ENCODE measurements at regions not wholly inside any gene's neighbourhood (a gene's known extent, or its start where the extent isn't known, plus 50 kb on each side); places are given as distances from the start of the nearest gene placed in this dataset.

DNA sequence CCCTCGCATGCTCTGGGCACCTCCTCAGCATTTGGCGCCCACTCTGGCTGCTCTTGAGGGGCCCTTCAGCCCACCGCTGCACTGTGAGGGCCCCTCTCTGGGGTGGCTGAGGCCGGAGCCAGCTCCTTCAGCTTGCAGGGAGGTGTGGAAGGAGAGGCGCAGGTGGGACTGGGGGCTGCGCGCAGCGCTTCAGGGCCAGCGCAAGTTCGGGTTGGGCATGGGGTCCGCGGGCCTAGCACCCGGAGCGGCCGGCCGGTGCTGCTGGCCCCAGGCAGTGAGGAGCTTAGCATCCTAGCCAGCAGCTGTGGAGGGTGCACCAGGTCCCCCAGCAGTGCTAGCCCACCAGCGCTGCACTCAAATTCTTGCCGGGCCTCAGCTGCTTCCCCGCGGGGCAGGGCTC lies 305.6 kb upstream of the ANKRD30A start:
- TF ChIP-seq, protein P1, sequence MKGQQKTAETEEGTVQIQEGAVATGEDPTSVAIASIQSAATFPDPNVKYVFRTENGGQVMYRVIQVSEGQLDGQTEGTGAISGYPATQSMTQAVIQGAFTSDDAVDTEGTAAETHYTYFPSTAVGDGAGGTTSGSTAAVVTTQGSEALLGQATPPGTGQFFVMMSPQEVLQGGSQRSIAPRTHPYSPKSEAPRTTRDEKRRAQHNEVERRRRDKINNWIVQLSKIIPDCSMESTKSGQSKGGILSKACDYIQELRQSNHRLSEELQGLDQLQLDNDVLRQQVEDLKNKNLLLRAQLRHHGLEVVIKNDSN (IDR thresholded peaks at IDR 0.05) = no peak
- TF ChIP-seq EP300 (IDR thresholded peaks at IDR 0.05; ENCODE audit: borderline replicate concordance) = no peak
- TF ChIP-seq CEBPB (IDR thresholded peaks at IDR 0.05) = no peak
- no peak for TF ChIP-seq CREB1 (IDR thresholded peaks at IDR 0.05; ENCODE audit: low read depth)
- TF ChIP-seq FOXM1 (IDR thresholded peaks at IDR 0.05; ENCODE audit: borderline replicate concordance, low read depth) = no peak
- no peak for TF ChIP-seq TCF12 (IDR thresholded peaks at IDR 0.05; ENCODE audit: low read depth)
- no peak for TF ChIP-seq TAF1 (IDR thresholded peaks at IDR 0.05; ENCODE audit: low read depth)
- TF ChIP-seq YY1 (IDR thresholded peaks at IDR 0.05; ENCODE audit: low read depth) = no peak
- no peak for TF ChIP-seq TEAD4 (IDR thresholded peaks at IDR 0.05)
- TF ChIP-seq, protein P2, sequence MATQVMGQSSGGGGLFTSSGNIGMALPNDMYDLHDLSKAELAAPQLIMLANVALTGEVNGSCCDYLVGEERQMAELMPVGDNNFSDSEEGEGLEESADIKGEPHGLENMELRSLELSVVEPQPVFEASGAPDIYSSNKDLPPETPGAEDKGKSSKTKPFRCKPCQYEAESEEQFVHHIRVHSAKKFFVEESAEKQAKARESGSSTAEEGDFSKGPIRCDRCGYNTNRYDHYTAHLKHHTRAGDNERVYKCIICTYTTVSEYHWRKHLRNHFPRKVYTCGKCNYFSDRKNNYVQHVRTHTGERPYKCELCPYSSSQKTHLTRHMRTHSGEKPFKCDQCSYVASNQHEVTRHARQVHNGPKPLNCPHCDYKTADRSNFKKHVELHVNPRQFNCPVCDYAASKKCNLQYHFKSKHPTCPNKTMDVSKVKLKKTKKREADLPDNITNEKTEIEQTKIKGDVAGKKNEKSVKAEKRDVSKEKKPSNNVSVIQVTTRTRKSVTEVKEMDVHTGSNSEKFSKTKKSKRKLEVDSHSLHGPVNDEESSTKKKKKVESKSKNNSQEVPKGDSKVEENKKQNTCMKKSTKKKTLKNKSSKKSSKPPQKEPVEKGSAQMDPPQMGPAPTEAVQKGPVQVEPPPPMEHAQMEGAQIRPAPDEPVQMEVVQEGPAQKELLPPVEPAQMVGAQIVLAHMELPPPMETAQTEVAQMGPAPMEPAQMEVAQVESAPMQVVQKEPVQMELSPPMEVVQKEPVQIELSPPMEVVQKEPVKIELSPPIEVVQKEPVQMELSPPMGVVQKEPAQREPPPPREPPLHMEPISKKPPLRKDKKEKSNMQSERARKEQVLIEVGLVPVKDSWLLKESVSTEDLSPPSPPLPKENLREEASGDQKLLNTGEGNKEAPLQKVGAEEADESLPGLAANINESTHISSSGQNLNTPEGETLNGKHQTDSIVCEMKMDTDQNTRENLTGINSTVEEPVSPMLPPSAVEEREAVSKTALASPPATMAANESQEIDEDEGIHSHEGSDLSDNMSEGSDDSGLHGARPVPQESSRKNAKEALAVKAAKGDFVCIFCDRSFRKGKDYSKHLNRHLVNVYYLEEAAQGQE (IDR thresholded peaks at IDR 0.05; ENCODE audit: low read depth) = no peak
- no peak for TF ChIP-seq EGR1 (IDR thresholded peaks at IDR 0.05)

DNA sequence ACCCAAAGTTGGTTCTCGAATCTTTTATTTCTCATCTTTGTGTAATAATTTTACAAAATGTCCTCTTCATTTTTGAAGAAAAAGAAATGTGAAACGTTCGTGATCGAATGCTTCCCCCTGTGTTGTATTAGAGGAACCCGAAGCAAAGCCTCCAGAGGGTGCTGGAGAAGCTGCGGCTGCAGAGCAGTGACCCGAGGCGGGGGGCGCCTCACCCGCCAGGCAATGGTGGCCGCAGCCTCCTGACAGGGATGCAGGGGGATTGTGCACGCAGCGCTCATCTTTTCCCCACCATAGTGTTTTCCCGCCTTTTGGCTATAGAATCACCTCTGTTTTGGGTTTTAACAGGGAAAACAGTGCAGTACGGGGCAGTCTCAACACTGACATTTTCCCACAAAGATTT lies 307.5 kb upstream of the ANKRD30A start:
- no peak for TF ChIP-seq NFIC (IDR thresholded peaks at IDR 0.05)
- TF ChIP-seq YY1 (IDR thresholded peaks at IDR 0.05; ENCODE audit: low read depth) = no peak
- TF ChIP-seq CREB1 (IDR thresholded peaks at IDR 0.05; ENCODE audit: low read depth) = no peak
- no peak for TF ChIP-seq RAD21 (IDR thresholded peaks at IDR 0.05; ENCODE audit: low read depth)
- no peak for TF ChIP-seq FOXM1 (IDR thresholded peaks at IDR 0.05; ENCODE audit: borderline replicate concordance, low read depth)

DNA sequence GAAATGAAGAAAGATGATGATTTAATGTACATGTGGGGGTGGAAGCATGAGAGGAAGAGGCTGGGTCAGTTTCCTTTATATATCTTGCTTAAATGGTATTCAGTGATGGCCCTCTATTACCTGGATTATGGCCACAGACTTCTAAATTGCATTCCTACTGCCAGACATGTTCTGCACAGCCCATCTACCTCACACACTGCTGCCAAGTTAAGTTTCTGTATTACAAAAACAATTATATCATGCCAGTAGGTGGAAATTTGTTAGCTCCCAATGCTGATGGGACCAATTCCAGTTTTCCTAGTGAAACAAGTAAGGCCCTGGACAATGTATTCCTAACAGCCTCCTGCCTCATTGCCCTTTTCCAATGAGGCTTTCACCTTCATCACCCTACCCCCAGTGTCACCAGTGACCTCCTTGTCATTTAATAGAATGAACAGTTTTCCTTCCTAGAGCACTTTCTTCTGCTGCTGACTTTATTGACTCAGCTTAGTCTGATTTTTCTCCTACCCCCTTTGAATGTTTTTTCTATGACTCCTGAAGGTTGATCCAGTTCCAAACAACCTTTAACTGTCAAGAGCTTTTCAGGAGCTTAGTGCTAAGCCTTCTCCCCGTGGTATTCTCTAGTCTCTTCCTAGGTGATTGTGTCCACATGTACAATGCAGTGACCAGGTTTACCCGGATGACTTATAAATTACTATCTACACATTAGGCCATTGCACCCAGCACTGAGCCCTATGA lies 316.6 kb upstream of the ANKRD30A start:
- TF ChIP-seq YY1 (IDR thresholded peaks at IDR 0.05; ENCODE audit: low read depth) (no peak), CREB1 (IDR thresholded peaks at IDR 0.05; ENCODE audit: low read depth) (no peak), EP300 (IDR thresholded peaks at IDR 0.05; ENCODE audit: borderline replicate concordance) (no peak), TAF1 (IDR thresholded peaks at IDR 0.05; ENCODE audit: low read depth) (no peak)
- TF ChIP-seq, protein P3, sequence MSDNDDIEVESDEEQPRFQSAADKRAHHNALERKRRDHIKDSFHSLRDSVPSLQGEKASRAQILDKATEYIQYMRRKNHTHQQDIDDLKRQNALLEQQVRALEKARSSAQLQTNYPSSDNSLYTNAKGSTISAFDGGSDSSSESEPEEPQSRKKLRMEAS (IDR thresholded peaks at IDR 0.05) = no peak
- TF ChIP-seq, protein P2 (IDR thresholded peaks at IDR 0.05; ENCODE audit: low read depth) = no peak

- TF ChIP-seq EP300 (IDR thresholded peaks at IDR 0.05; ENCODE audit: borderline replicate concordance) = no peak
- TF ChIP-seq YY1 (IDR thresholded peaks at IDR 0.05; ENCODE audit: low read depth) = no peak
- no peak for TF ChIP-seq ZBTB7A (IDR thresholded peaks at IDR 0.05; ENCODE audit: low read depth)
- TF ChIP-seq CEBPB (IDR thresholded peaks at IDR 0.05) = no peak
Measured at GRCh38 chr10:36803229-36803628, 322.2 kb upstream of the ANKRD30A start.

DNA sequence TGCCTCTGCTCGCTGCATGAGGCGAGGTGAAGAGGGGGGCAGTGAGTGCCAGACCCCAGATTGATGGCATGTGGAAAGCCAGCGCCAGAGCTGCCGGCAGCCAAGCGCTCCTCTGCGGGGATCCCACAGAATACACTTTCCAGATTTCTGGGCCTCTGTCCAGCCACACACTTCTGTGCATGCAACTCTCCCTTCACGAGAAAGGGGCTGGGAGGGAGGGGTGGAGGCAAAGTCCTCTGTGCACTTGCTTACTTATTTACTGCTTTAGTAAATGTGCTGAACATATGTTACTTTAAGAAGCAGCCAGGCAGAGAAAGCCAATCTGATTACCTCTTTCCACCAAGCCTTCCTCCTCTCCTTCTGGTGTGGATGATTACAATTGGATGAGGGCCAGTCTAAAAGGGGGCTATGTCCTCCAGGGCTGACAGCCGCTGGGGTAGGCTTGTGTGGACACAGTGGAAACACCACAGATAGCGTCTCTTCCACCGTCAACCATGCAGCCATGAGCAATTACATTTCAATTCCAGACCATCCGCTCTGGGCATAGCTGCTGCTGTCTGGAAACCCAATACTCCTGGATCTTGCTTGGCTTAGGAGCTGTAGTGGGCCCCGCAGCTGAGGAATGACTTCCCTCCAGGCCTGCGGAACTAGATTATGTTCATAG lies 322.8 kb upstream of the ANKRD30A start:
- TF ChIP-seq CEBPB (IDR thresholded peaks at IDR 0.05) (no peak), ZBTB7A (IDR thresholded peaks at IDR 0.05; ENCODE audit: low read depth) (no peak), TEAD4 (IDR thresholded peaks at IDR 0.05) (no peak), NFIC (IDR thresholded peaks at IDR 0.05) (no peak), YY1 (IDR thresholded peaks at IDR 0.05; ENCODE audit: low read depth) (no peak), RAD21 (IDR thresholded peaks at IDR 0.05; ENCODE audit: low read depth) (no peak), CREB1 (IDR thresholded peaks at IDR 0.05; ENCODE audit: low read depth) (no peak), EP300 (IDR thresholded peaks at IDR 0.05; ENCODE audit: borderline replicate concordance) (no peak)
- TF ChIP-seq, protein P2 (IDR thresholded peaks at IDR 0.05; ENCODE audit: low read depth) = no peak
- TF ChIP-seq, protein P3 (IDR thresholded peaks at IDR 0.05) = no peak
- TF ChIP-seq, protein P1 (IDR thresholded peaks at IDR 0.05) = no peak
